ENCODE measurements at regions not wholly inside any gene's neighbourhood (a gene's known extent, or its start where the extent isn't known, plus 50 kb on each side); places are given as distances from the start of the nearest gene placed in this dataset.
A peak's percentile ranks its signal among the peaks of the same experiment; 100 is the strongest.
"Not testable (repeated sequence)": the region's sequence is repeated elsewhere in the genome, so short reads cannot be mapped to it uniquely, and the experiment has no call there.

- DNase-seq (ENCODE audit: low spot score), result no peak
These were observed 380.3 kb downstream of the RND3 start for GRCh38 chr2:150107170-150107569.

- no peak for DNase-seq (ENCODE audit: low spot score)
These were observed 385.5 kb downstream of the RND3 start for GRCh38 chr2:150101947-150102346.

- DNase-seq (ENCODE audit: low spot score), result no peak
These were observed 386.6 kb downstream of the RND3 start for GRCh38 chr2:150100834-150101233.

GRCh38 chr2:150100336-150100735 lies 387.1 kb downstream of the RND3 start:
- peak; percentile 20 for DNase-seq (ENCODE audit: low spot score)

GRCh38 chr2:150099805-150100204 lies 387.7 kb downstream of the RND3 start:
- no peak for DNase-seq (ENCODE audit: low spot score)

- no peak for DNase-seq (ENCODE audit: low spot score)
These were observed 389.5 kb downstream of the RND3 start for GRCh38 chr2:150097901-150098531.

GRCh38 chr2:150097402-150097801 lies 390.1 kb downstream of the RND3 start:
- DNase-seq (ENCODE audit: low spot score), result no peak

GRCh38 chr2:150095361-150096095 lies 391.9 kb downstream of the RND3 start:
- no peak for DNase-seq (ENCODE audit: low spot score)

- no peak for DNase-seq (ENCODE audit: low spot score)
These were observed 395.6 kb downstream of the RND3 start for GRCh38 chr2:150091846-150092245.

GRCh38 chr2:150090031-150090430 lies 397.4 kb downstream of the RND3 start:
- DNase-seq (ENCODE audit: low spot score), result no peak

GRCh38 chr2:150088538-150088937 lies 398.9 kb downstream of the RND3 start:
- DNase-seq (ENCODE audit: low spot score), result no peak

- DNase-seq (ENCODE audit: low spot score), result no peak
These were observed 402.0 kb downstream of the RND3 start for GRCh38 chr2:150085478-150085877.

- no peak for DNase-seq (ENCODE audit: low spot score)
These were observed 405.5 kb downstream of the RND3 start for GRCh38 chr2:150081775-150082481.

GRCh38 chr2:150076281-150076680 lies 411.2 kb downstream of the RND3 start:
- no peak for DNase-seq (ENCODE audit: low spot score)

GRCh38 chr2:150075831-150076230 lies 411.6 kb downstream of the RND3 start:
- DNase-seq (ENCODE audit: low spot score), result no peak

- DNase-seq (ENCODE audit: low spot score), result no peak
These were observed 421.0 kb downstream of the RND3 start for GRCh38 chr2:150066490-150066889.

- DNase-seq (ENCODE audit: low spot score), result no peak
These were observed 423.4 kb downstream of the RND3 start for GRCh38 chr2:150063931-150064548.

- DNase-seq (ENCODE audit: low spot score), result no peak
These were observed 424.0 kb downstream of the RND3 start for GRCh38 chr2:150063432-150063889.

- DNase-seq (ENCODE audit: low spot score), result no peak
These were observed 425.1 kb downstream of the RND3 start for GRCh38 chr2:150062416-150062815.

- DNase-seq (ENCODE audit: low spot score), result peak; percentile 65
These were observed 427.1 kb downstream of the RND3 start for GRCh38 chr2:150060341-150060740.

- not testable (repeated sequence) for DNase-seq (ENCODE audit: low spot score)
These were observed 427.8 kb downstream of the RND3 start for GRCh38 chr2:150059676-150060075.

GRCh38 chr2:150052457-150052856 lies 435.0 kb downstream of the RND3 start:
- no peak for DNase-seq (ENCODE audit: low spot score)

GRCh38 chr2:150051004-150051403 lies 436.5 kb downstream of the RND3 start:
- no peak for DNase-seq (ENCODE audit: low spot score)
